ENCODE measurements at regions not wholly inside any gene's neighbourhood (a gene's known extent, or its start where the extent isn't known, plus 50 kb on each side); places are given as distances from the start of the nearest gene placed in this dataset.

DNA sequence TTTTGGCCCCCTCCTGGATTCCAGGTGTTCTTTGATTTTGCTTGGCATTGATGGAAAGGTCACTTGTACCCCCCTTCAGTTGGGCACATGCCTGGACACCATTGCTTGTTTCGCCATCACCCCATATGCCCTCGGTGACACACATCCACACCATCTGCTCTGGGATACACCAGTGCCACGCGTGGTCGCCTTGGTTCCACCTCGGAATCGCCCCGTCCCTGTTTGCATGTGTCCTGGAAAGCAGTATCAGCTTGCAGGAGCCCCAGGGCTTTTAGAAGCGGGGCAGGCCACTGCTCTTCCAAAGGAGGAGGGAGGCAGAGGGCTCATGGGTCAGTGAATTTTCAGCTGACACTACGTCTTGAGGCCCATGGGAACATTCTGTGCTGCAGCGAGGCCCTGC, 607.9 kb downstream of the KCNJ18 start:
- TF ChIP-seq POLR2AphosphoS5 (IDR thresholded peaks at IDR 0.05), result no peak
- no peak for TF ChIP-seq POLR2A (IDR thresholded peaks at IDR 0.05)
- TF ChIP-seq, protein P1, sequence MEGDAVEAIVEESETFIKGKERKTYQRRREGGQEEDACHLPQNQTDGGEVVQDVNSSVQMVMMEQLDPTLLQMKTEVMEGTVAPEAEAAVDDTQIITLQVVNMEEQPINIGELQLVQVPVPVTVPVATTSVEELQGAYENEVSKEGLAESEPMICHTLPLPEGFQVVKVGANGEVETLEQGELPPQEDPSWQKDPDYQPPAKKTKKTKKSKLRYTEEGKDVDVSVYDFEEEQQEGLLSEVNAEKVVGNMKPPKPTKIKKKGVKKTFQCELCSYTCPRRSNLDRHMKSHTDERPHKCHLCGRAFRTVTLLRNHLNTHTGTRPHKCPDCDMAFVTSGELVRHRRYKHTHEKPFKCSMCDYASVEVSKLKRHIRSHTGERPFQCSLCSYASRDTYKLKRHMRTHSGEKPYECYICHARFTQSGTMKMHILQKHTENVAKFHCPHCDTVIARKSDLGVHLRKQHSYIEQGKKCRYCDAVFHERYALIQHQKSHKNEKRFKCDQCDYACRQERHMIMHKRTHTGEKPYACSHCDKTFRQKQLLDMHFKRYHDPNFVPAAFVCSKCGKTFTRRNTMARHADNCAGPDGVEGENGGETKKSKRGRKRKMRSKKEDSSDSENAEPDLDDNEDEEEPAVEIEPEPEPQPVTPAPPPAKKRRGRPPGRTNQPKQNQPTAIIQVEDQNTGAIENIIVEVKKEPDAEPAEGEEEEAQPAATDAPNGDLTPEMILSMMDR (IDR thresholded peaks at IDR 0.05), result no peak
- 77% methylated on average over 11 of the region's 11 CpGs for WGBS
- H3K4me1 ChIP-seq (replicated peaks), result no peaks in the 10 kb centered on the region
- intact Hi-C loops (cut with DNase I), result no loop called here
- DNase-seq (ENCODE audit: low spot score), result no peak
- no peaks in the 10 kb centered on the region for H3K27me3 ChIP-seq (replicated peaks; ENCODE audit: insufficient read depth)
- no peak overlapping the region for H3K4me3 ChIP-seq
- no peaks in the 10 kb centered on the region for H3K9me3 ChIP-seq
- no peaks in the 10 kb centered on the region for H3K36me3 ChIP-seq
- no peak overlapping the region for H3K27ac ChIP-seq

DNA sequence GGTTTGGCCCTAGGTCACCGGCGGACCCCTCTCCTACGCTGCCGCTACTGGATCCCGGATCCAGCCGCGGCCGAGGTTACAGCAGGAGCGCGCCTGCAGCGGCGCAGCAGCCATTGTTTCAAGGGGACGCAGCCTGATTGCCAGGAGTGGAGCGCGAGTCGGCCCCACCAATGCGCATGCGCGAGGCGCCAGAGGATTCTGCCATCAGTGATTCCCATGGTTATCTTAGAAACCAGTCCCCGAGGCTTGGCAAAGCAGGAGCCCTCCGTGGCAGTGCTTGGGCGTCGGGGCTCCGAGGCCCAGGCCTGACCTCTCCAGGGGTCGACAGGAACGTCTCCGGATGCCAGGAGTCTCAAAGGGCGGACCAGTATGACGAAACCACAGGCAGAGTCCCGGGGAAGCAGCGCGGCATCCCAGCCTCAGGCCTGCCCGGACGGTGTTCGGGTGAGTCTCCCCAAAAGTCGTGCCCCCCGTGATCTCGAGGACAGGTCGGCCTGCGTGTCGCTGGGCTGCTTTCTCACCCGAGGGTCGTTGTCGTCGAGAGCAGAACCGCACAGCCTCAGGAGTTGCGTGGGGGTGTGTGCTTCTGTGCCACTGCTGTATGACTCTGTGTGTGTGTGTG, 608.5 kb downstream of the KCNJ18 start:
- Histone ChIP-seq H3K4me3 (no peak overlapping the region), H3K27ac (no peak overlapping the region), H3K36me3 (no peaks in the 10 kb centered on the region), H3K27me3 (replicated peaks; ENCODE audit: insufficient read depth) (no peaks in the 10 kb centered on the region), H3K4me1 (replicated peaks) (no peaks in the 10 kb centered on the region), H3K9me3 (no peaks in the 10 kb centered on the region)
- no peak for DNase-seq (ENCODE audit: low spot score)
- no peak for TF ChIP-seq POLR2AphosphoS5 (IDR thresholded peaks at IDR 0.05)
- TF ChIP-seq POLR2A (IDR thresholded peaks at IDR 0.05), result no peak
- TF ChIP-seq, protein P1 (IDR thresholded peaks at IDR 0.05), result no peak
- WGBS, result 77% methylated on average over 43 of the region's 48 CpGs
- intact Hi-C loops (cut with DNase I), result no loop called here

DNA sequence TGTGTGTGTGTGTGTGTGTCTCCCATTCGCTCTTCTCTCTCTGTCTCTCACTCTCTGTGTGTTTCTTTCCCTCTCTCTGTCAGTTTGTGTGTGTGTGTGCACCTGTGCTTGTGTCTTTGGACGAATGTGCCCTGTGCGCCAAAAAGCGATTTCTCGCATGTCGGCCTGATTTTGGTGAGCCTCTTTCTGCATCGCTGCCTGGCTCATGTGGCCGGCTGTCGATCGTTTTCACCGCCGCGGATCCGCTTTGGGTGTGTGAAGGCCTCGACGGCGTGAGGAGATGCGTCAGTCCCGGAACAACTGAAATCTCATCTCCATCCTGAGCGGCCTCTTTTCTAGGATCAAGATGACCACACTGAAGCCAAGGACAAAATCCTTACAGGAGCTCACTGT, 609.0 kb downstream of the KCNJ18 start:
- 85% methylated on average over 20 of the region's 20 CpGs for WGBS
- Histone ChIP-seq H3K36me3 (no peaks in the 10 kb centered on the region), H3K9me3 (no peaks in the 10 kb centered on the region), H3K27me3 (replicated peaks; ENCODE audit: insufficient read depth) (no peaks in the 10 kb centered on the region), H3K4me3 (no peak overlapping the region), H3K27ac (no peak overlapping the region), H3K4me1 (replicated peaks) (no peaks in the 10 kb centered on the region)
- no peak for DNase-seq (ENCODE audit: low spot score)
- TF ChIP-seq, protein P1 (IDR thresholded peaks at IDR 0.05), result no peak
- TF ChIP-seq POLR2AphosphoS5 (IDR thresholded peaks at IDR 0.05), result no peak
- no peak for TF ChIP-seq POLR2A (IDR thresholded peaks at IDR 0.05)
- intact Hi-C loops (cut with DNase I), result no loop called here

- Histone ChIP-seq H3K9me3 (no peaks in the 10 kb centered on the region), H3K27ac (no peak overlapping the region), H3K27me3 (replicated peaks; ENCODE audit: insufficient read depth) (no peaks in the 10 kb centered on the region), H3K4me3 (no peak overlapping the region), H3K36me3 (no peaks in the 10 kb centered on the region), H3K4me1 (replicated peaks) (no peaks in the 10 kb centered on the region)
- WGBS, result 83% methylated on average over 12 of the region's 12 CpGs
- intact Hi-C loops (cut with DNase I), result no loop called here
- TF ChIP-seq, protein P1 (IDR thresholded peaks at IDR 0.05), result no peak
- TF ChIP-seq POLR2A (IDR thresholded peaks at IDR 0.05) (no peak), POLR2AphosphoS5 (IDR thresholded peaks at IDR 0.05) (no peak)
- no peak for DNase-seq (ENCODE audit: low spot score)
These were observed 610.8 kb downstream of the KCNJ18 start for GRCh38 chr17:22303096-22303495.

- no peak overlapping the region for H3K27ac ChIP-seq
- no peak overlapping the region for H3K4me3 ChIP-seq
- no peaks in the 10 kb centered on the region for H3K36me3 ChIP-seq
- no peaks in the 10 kb centered on the region for H3K27me3 ChIP-seq (replicated peaks; ENCODE audit: insufficient read depth)
- DNase-seq (ENCODE audit: low spot score), result no peak
- no peaks in the 10 kb centered on the region for H3K4me1 ChIP-seq (replicated peaks)
- TF ChIP-seq POLR2A (IDR thresholded peaks at IDR 0.05), result no peak
- TF ChIP-seq, protein P1 (IDR thresholded peaks at IDR 0.05), result no peak
- no peak for TF ChIP-seq POLR2AphosphoS5 (IDR thresholded peaks at IDR 0.05)
- intact Hi-C loops (cut with DNase I), result no loop called here
- WGBS, result 87% methylated on average over 12 of the region's 12 CpGs
- no peaks in the 10 kb centered on the region for H3K9me3 ChIP-seq
These were observed 611.5 kb downstream of the KCNJ18 start for GRCh38 chr17:22303865-22304264.
